ENCODE measurements at regions not wholly inside any gene's neighbourhood (a gene's known extent, or its start where the extent isn't known, plus 50 kb on each side); places are given as distances from the start of the nearest gene placed in this dataset.

- H3F3A ChIP-seq (ENCODE audit: insufficient read depth, low read length, poor library complexity, severe bottlenecking): peaks cover 3% of the 10 kb centered on the region
- H3K9me2 ChIP-seq (ENCODE audit: insufficient read depth, low read length): no peaks in the 10 kb centered on the region
- no peak overlapping the region for H3K4me3 ChIP-seq (ENCODE audit: low read length)
- H3K27ac ChIP-seq (ENCODE audit: low read length): no peak overlapping the region
- H3K79me2 ChIP-seq (replicated peaks; ENCODE audit: insufficient read depth, low read length): no peaks in the 10 kb centered on the region
- TF ChIP-seq SMC3 (conservative IDR thresholded peaks at IDR 0.05; ENCODE audit: poor library complexity) (no peak), EZH2 (IDR thresholded peaks at IDR 0.05; ENCODE audit: borderline replicate concordance, insufficient read depth, low read length, poor library complexity, severe bottlenecking) (no peak), EP300 (conservative IDR thresholded peaks at IDR 0.05; ENCODE audit: poor library complexity, severe bottlenecking) (no peak), CTCF (IDR thresholded peaks at IDR 0.05; ENCODE audit: poor library complexity, severe bottlenecking) (no peak), TAF1 (IDR thresholded peaks at IDR 0.05; ENCODE audit: low read depth) (no peak), REST (IDR thresholded peaks at IDR 0.05; ENCODE audit: borderline replicate concordance) (no peak), RAD21 (conservative IDR thresholded peaks at IDR 0.05) (no peak), POLR2AphosphoS5 (IDR thresholded peaks at IDR 0.05) (no peak), MXI1 (conservative IDR thresholded peaks at IDR 0.05; ENCODE audit: poor library complexity, severe bottlenecking) (no peak)
- no peaks in the 10 kb centered on the region for H3K9me3 ChIP-seq (ENCODE audit: low read length)
- H3K4me2 ChIP-seq (ENCODE audit: low read length): no peak overlapping the region
- H4K20me1 ChIP-seq (ENCODE audit: insufficient read depth): no peaks in the 10 kb centered on the region
- no peaks in the 10 kb centered on the region for H3K36me3 ChIP-seq (ENCODE audit: insufficient read depth, low read length)
- no peaks in the 10 kb centered on the region for H3K27me3 ChIP-seq (ENCODE audit: insufficient read depth, low read depth, low read length)
- H3K9ac ChIP-seq (ENCODE audit: low read length): no peak overlapping the region
- no peak overlapping the region for H2AFZ ChIP-seq (ENCODE audit: low read depth, low read length)
These were observed 392.2 kb downstream of the RASEF start for GRCh38 chr9:82670726-82671125.

- no peak overlapping the region for H2AFZ ChIP-seq (ENCODE audit: low read depth, low read length)
- H3K27ac ChIP-seq (ENCODE audit: low read length): peak overlapping the region; percentile 76
- H3K4me2 ChIP-seq (ENCODE audit: low read length): peak overlapping the region; percentile 24
- H3K79me2 ChIP-seq (replicated peaks; ENCODE audit: insufficient read depth, low read length): no peaks in the 10 kb centered on the region
- H3K27me3 ChIP-seq (ENCODE audit: insufficient read depth, low read depth, low read length): no peaks in the 10 kb centered on the region
- H3K36me3 ChIP-seq (ENCODE audit: insufficient read depth, low read length): no peaks in the 10 kb centered on the region
- peaks cover 1% of the 10 kb centered on the region for H3F3A ChIP-seq (ENCODE audit: insufficient read depth, low read length, poor library complexity, severe bottlenecking)
- no peak for TF ChIP-seq CTCF (IDR thresholded peaks at IDR 0.05; ENCODE audit: poor library complexity, severe bottlenecking)
- TF ChIP-seq POLR2AphosphoS5 (IDR thresholded peaks at IDR 0.05): no peak
- TF ChIP-seq TAF1 (IDR thresholded peaks at IDR 0.05; ENCODE audit: low read depth): no peak
- TF ChIP-seq MXI1 (conservative IDR thresholded peaks at IDR 0.05; ENCODE audit: poor library complexity, severe bottlenecking): no peak
- no peak for TF ChIP-seq REST (IDR thresholded peaks at IDR 0.05; ENCODE audit: borderline replicate concordance)
- no peak for TF ChIP-seq SMC3 (conservative IDR thresholded peaks at IDR 0.05; ENCODE audit: poor library complexity)
- no peak for TF ChIP-seq RAD21 (conservative IDR thresholded peaks at IDR 0.05)
- no peak for TF ChIP-seq EP300 (conservative IDR thresholded peaks at IDR 0.05; ENCODE audit: poor library complexity, severe bottlenecking)
- TF ChIP-seq EZH2 (IDR thresholded peaks at IDR 0.05; ENCODE audit: borderline replicate concordance, insufficient read depth, low read length, poor library complexity, severe bottlenecking): no peak
- peak overlapping the region; percentile 44 for H3K4me3 ChIP-seq (ENCODE audit: low read length)
- no peaks in the 10 kb centered on the region for H3K9me3 ChIP-seq (ENCODE audit: low read length)
- H4K20me1 ChIP-seq (ENCODE audit: insufficient read depth): no peaks in the 10 kb centered on the region
- peak overlapping the region; percentile 24 for H3K9ac ChIP-seq (ENCODE audit: low read length)
- no peaks in the 10 kb centered on the region for H3K9me2 ChIP-seq (ENCODE audit: insufficient read depth, low read length)
These were observed 389.7 kb downstream of the RASEF start for GRCh38 chr9:82673201-82673600.
